OCI-LY3 (cell line): ENCODE measurements at regions not wholly inside any gene's neighbourhood (a gene's known extent, or its start where the extent isn't known, plus 50 kb on each side); places are given as distances from the start of the nearest gene placed in this dataset.

ENCODE experiments used
- CTCF ChIP-seq: fragments of 200-600, 300-600 bp; sonication (generic); IDR thresholded peaks from 2 replicates; pipeline ENCODE4 v1.5.1; 2014; ENCODE audit warnings: antibody characterized with exemption, low read length, low read depth
- EZH2phosphoT487 ChIP-seq: fragments of 200-600 bp; shearing (Covaris generic); IDR thresholded peaks from 2 replicates; pipeline ENCODE4 v1.6.1; 2018; ENCODE audit warnings: antibody characterized with exemption, mixed run types, low read depth

GRCh38 chr3:28933337-28933736 lies 347.5 kb upstream of the RBMS3 start:
- TF ChIP-seq CTCF (no peak), EZH2phosphoT487 (no peak)
